ENCODE measurements at regions not wholly inside any gene's neighbourhood (a gene's known extent, or its start where the extent isn't known, plus 50 kb on each side); places are given as distances from the start of the nearest gene placed in this dataset.

DNA sequence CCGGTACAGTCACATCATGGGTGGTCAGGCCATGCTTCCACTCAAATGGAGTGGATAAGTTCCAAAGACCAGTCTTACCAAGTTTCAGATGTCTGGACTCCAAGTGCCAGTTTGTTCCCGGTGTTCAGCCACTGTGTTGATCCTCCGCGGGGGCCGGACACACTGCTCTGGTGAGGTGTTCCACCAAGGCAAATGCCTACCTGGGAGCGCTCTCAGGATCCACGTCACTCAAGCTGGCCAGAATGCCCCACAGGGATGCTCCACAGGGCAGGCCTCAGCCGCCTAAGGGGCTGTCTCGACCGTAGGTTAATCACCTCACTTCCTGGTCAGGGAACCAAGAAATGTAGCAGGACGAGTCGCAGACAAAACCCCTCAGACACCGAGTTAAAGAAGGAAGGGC is 258.0 kb upstream of the GRID2 start:
- DNase-seq (ENCODE audit: low read depth, low spot score): no peak
- ChIA-PET POLR2A (no interaction called here), CTCF (no interaction called here)
- Histone ChIP-seq H3K27ac (ENCODE audit: low read depth, low read length) (no peak overlapping the region), H3K4me3 (ENCODE audit: low read depth, low read length) (no peak overlapping the region), H3K9me3 (ENCODE audit: control insufficient read depth, insufficient read depth, low read length) (no peaks in the 10 kb centered on the region; the same call in 1 of the 2 replicates), H3K27me3 (ENCODE audit: control insufficient read depth, insufficient read depth, low read length) (no peaks in the 10 kb centered on the region)
- TF ChIP-seq, protein P1, sequence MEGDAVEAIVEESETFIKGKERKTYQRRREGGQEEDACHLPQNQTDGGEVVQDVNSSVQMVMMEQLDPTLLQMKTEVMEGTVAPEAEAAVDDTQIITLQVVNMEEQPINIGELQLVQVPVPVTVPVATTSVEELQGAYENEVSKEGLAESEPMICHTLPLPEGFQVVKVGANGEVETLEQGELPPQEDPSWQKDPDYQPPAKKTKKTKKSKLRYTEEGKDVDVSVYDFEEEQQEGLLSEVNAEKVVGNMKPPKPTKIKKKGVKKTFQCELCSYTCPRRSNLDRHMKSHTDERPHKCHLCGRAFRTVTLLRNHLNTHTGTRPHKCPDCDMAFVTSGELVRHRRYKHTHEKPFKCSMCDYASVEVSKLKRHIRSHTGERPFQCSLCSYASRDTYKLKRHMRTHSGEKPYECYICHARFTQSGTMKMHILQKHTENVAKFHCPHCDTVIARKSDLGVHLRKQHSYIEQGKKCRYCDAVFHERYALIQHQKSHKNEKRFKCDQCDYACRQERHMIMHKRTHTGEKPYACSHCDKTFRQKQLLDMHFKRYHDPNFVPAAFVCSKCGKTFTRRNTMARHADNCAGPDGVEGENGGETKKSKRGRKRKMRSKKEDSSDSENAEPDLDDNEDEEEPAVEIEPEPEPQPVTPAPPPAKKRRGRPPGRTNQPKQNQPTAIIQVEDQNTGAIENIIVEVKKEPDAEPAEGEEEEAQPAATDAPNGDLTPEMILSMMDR (IDR thresholded peaks at IDR 0.05; ENCODE audit: low read depth, low read length): no peak

DNA sequence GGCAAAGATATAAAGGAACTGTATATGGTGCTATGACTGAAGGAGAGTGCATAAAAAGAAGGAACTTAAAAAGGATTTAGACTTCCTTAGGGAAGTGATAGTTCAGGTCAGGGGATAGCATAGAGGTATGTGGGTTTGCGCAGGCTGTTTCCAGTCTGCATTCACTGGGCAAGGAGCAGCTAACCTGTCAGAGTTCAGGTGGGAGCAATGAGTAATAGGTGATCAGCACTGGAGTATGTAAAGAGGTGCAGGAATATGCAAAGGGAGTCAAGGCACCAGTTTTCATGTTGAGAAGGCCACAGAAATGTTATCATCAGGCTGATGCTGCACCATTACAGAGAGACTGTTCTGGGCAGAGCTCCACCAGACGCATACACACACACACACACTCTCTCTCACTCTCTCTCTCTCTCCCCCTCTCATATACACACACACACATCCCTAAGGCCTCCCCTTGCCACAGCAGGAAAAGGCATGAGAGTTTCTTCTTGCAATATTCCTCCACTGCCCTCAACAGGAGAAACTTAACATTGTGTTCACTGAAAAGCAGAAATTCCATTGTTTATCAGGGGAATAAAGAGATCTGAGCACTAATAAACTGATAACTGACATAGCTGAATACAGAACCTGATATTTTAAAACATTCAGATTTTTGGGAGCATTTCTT is 256.4 kb upstream of the GRID2 start:
- TF ChIP-seq, protein P1 (IDR thresholded peaks at IDR 0.05; ENCODE audit: low read depth, low read length): no peak
- H3K27ac ChIP-seq (ENCODE audit: low read depth, low read length): no peak overlapping the region
- H3K4me3 ChIP-seq (ENCODE audit: low read depth, low read length): no peak overlapping the region
- H3K9me3 ChIP-seq (ENCODE audit: control insufficient read depth, insufficient read depth, low read length): no peaks in the 10 kb centered on the region
- CTCF ChIA-PET: interaction anchor here (1.2 kb wide), 1 partner anchor 11 kb away, joined by 3 read pairs; no protein-coding TSS in a partner anchor
- POLR2A ChIA-PET: no interaction called here
- DNase-seq (ENCODE audit: low read depth, low spot score): no peak
- H3K27me3 ChIP-seq (ENCODE audit: control insufficient read depth, insufficient read depth, low read length): no peaks in the 10 kb centered on the region

DNA sequence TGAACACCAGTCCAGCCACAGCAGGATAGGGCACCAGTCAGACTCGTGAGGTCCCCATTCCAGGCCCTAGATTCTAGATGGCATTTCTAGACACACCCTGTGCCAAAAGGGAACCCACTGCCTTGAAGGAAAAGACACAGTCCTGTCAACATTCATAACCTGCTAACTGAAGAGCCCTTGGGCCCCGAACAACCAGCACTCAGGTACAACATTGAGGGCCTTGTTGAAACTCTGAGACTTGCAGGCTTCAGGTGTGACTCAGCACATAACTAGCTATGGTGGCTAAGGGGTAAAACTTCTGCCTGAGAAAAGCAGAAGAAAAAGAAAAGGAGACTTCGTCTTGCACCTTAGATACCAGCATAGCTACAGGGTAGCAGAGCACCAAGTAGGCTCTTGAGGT is 252.9 kb upstream of the GRID2 start:
- Histone ChIP-seq H3K4me3 (ENCODE audit: low read depth, low read length) (no peak overlapping the region), H3K27me3 (ENCODE audit: control insufficient read depth, insufficient read depth, low read length) (no peaks in the 10 kb centered on the region), H3K27ac (ENCODE audit: low read depth, low read length) (no peak overlapping the region), H3K9me3 (ENCODE audit: control insufficient read depth, insufficient read depth, low read length) (no peaks in the 10 kb centered on the region)
- POLR2A ChIA-PET: no interaction called here
- TF ChIP-seq, protein P1 (IDR thresholded peaks at IDR 0.05; ENCODE audit: low read depth, low read length): no peak
- CTCF ChIA-PET: no interaction called here
- DNase-seq (ENCODE audit: low read depth, low spot score): no peak

DNA sequence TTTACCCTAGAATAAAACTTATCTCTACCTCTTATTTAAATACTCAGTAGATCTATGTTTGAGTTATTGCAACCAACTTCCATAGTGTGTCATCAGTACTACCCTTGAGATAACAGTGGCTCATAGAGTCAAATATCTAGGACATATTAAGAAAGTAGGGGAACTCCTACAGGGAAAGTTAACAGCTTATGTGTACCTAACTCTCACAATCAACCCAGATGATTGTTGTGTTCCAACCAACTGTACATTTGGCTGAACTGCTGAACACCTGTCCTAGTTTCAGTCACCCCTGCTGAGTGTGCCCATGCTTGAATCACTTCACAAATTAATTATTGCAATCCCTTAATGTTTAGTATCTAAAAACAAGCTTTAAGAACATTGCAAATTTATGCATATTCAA is 244.2 kb upstream of the GRID2 start:
- TF ChIP-seq, protein P1 (IDR thresholded peaks at IDR 0.05; ENCODE audit: low read depth, low read length): no peak
- no peak for DNase-seq (ENCODE audit: low read depth, low spot score)
- ChIA-PET POLR2A (no interaction called here), CTCF (no interaction called here)
- H3K4me3 ChIP-seq (ENCODE audit: low read depth, low read length): no peak overlapping the region
- H3K27ac ChIP-seq (ENCODE audit: low read depth, low read length): no peak overlapping the region
- H3K27me3 ChIP-seq (ENCODE audit: control insufficient read depth, insufficient read depth, low read length): no peaks in the 10 kb centered on the region
- no peaks in the 10 kb centered on the region for H3K9me3 ChIP-seq (ENCODE audit: control insufficient read depth, insufficient read depth, low read length)

DNA sequence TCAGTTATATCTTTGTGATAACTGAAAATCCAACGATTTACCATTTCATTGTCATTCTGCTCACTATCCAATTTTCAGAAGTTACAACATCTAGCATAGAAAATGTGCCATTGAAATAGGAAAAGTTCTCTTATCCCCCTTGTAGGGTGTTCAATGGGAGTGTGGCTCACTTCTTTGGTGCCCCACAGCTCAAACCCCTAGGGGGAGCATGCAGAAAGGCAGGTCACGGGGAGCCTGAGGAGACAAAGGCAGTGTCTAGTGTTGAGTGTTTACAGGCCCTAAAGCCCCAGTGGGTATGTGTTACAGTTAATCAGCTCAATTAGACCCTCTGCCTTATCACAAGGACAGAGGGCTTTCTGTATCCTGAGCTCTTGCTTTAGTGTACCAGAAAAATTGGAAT is 243.4 kb upstream of the GRID2 start:
- CTCF ChIA-PET: no interaction called here
- Histone ChIP-seq H3K9me3 (ENCODE audit: control insufficient read depth, insufficient read depth, low read length) (no peaks in the 10 kb centered on the region), H3K27ac (ENCODE audit: low read depth, low read length) (no peak overlapping the region), H3K27me3 (ENCODE audit: control insufficient read depth, insufficient read depth, low read length) (no peaks in the 10 kb centered on the region), H3K4me3 (ENCODE audit: low read depth, low read length) (no peak overlapping the region)
- DNase-seq (ENCODE audit: low read depth, low spot score): no peak
- POLR2A ChIA-PET: no interaction called here
- TF ChIP-seq, protein P1 (IDR thresholded peaks at IDR 0.05; ENCODE audit: low read depth, low read length): no peak

All from AG04450 (cell line).